Right atrium auricular region (tissue), 2 donors: ENCODE measurements at regions not wholly inside any gene's neighbourhood (a gene's known extent, or its start where the extent isn't known, plus 50 kb on each side); places are given as distances from the start of the nearest gene placed in this dataset.

ENCODE experiments used
- DNase-seq: peaks from one replicate; pipeline ENCODE4 v3.0.0-alpha.2; 2019; ENCODE audit warnings: low spot score
- H3K27ac ChIP-seq, 2 donors: fragments of 200-600 bp; sonication (generic); 1 replicate in 1 of 2; 2 replicates in 1 of 2; pipeline ENCODE4 v1.5.1; 2016 to 2019
- H3K27me3 ChIP-seq, 2 donors: fragments of 200-600 bp; sonication (generic); one replicate each; pipeline versions ENCODE4 v1.5.1 to v1.6.0; 2017 to 2019
- H3K36me3 ChIP-seq: fragments of 200-600 bp; sonication (generic); one replicate; pipeline ENCODE4 v1.5.1; 2016
- H3K4me1 ChIP-seq, 2 donors: fragments of 200-600 bp; sonication (generic); one replicate each; pipeline versions ENCODE4 v1.5.1 to v1.6.0; 2017 to 2019
- H3K4me3 ChIP-seq, 2 donors: fragments of 200-600 bp; sonication (generic); 1 replicate in 1 of 2; 2 replicates in 1 of 2; pipeline ENCODE4 v1.5.1; 2017 to 2019; ENCODE audit warnings: mild to moderate bottlenecking in 1 of 2, moderate library complexity in 1 of 2
- H3K9me3 ChIP-seq, 2 donors: fragments of 200-600 bp; sonication (generic); one replicate each; pipeline ENCODE4 v1.5.1; 2019
- CTCF ChIP-seq, 2 donors: fragments of 200-600 bp; sonication (generic); IDR thresholded peaks; one replicate each; pipeline ENCODE4 v1.5.1; 2019; ENCODE audit warnings: antibody characterized with exemption in 2 of 2

GRCh38 chr4:95619525-95620443, 71.0 kb upstream of the UNC5C start:
- no peaks in the 10 kb centered on the region for H3K9me3 ChIP-seq
- no peak for TF ChIP-seq CTCF (IDR thresholded peaks at IDR 0.05)
- H3K27me3 ChIP-seq: no peaks in the 10 kb centered on the region
- no peaks in the 10 kb centered on the region for H3K36me3 ChIP-seq
- H3K4me3 ChIP-seq: no peak overlapping the region
- no peaks in the 10 kb centered on the region for H3K4me1 ChIP-seq
- no peak for DNase-seq
- no peak overlapping the region for H3K27ac ChIP-seq

GRCh38 chr4:95614684-95615205, 66.0 kb upstream of the UNC5C start:
- Histone ChIP-seq H3K36me3 (no peaks in the 10 kb centered on the region), H3K27ac (no peak overlapping the region), H3K27me3 (no peaks in the 10 kb centered on the region), H3K4me1 (no peaks in the 10 kb centered on the region), H3K4me3 (no peak overlapping the region), H3K9me3 (no peaks in the 10 kb centered on the region)
- TF ChIP-seq CTCF (IDR thresholded peaks at IDR 0.05): no peak
- DNase-seq: no peak

GRCh38 chr4:95610061-95610569, 61.3 kb upstream of the UNC5C start:
- TF ChIP-seq CTCF (IDR thresholded peaks at IDR 0.05): no peak
- DNase-seq: no peak
- no peaks in the 10 kb centered on the region for H3K9me3 ChIP-seq
- H3K27ac ChIP-seq: no peak overlapping the region
- no peak overlapping the region for H3K4me3 ChIP-seq
- no peaks in the 10 kb centered on the region for H3K36me3 ChIP-seq
- H3K27me3 ChIP-seq: no peaks in the 10 kb centered on the region
- H3K4me1 ChIP-seq: no peaks in the 10 kb centered on the region

GRCh38 chr4:95606739-95607138, 58.0 kb upstream of the UNC5C start:
- Histone ChIP-seq H3K4me3 (no peak overlapping the region), H3K9me3 (no peaks in the 10 kb centered on the region), H3K27me3 (no peaks in the 10 kb centered on the region), H3K27ac (no peak overlapping the region), H3K36me3 (no peaks in the 10 kb centered on the region), H3K4me1 (no peaks in the 10 kb centered on the region)
- DNase-seq: no peak
- TF ChIP-seq CTCF (IDR thresholded peaks at IDR 0.05): no peak

GRCh38 chr4:95603393-95603792, 54.6 kb upstream of the UNC5C start:
- DNase-seq: no peak
- Histone ChIP-seq H3K4me1 (no peaks in the 10 kb centered on the region), H3K27me3 (no peaks in the 10 kb centered on the region), H3K9me3 (no peaks in the 10 kb centered on the region), H3K36me3 (no peaks in the 10 kb centered on the region), H3K4me3 (no peak overlapping the region), H3K27ac (no peak overlapping the region)
- no peak for TF ChIP-seq CTCF (IDR thresholded peaks at IDR 0.05)
